Parathyroid adenoma (tissue), 2 donors: ENCODE measurements at regions not wholly inside any gene's neighbourhood (a gene's known extent, or its start where the extent isn't known, plus 50 kb on each side); places are given as distances from the start of the nearest gene placed in this dataset.
"Not testable (repeated sequence)": the region's sequence is repeated elsewhere in the genome, so short reads cannot be mapped to it uniquely, and the experiment has no call there.

ENCODE experiments used
- H2AFZ ChIP-seq: fragments of 300-600 bp; sonication (generic); one replicate; pipeline ENCODE4 v1.7.0; 2017; ENCODE audit warnings: antibody characterized with exemption, mild to moderate bottlenecking
- H3K27ac ChIP-seq: fragments of 300-600 bp; sonication (generic); one replicate; pipeline ENCODE4 v1.7.0; 2017
- H3K27me3 ChIP-seq: fragments of 300-600 bp; sonication (generic); one replicate; pipeline ENCODE4 v1.7.0; 2017; ENCODE audit warnings: low read length; ENCODE audit not compliant: control insufficient read depth, insufficient read depth
- H3K36me3 ChIP-seq: fragments of 300-600 bp; sonication (generic); one replicate; pipeline ENCODE4 v1.7.0; 2017; ENCODE audit warnings: low read length; ENCODE audit not compliant: control insufficient read depth, insufficient read depth
- H3K4me1 ChIP-seq: fragments of 300-600 bp; sonication (generic); one replicate; pipeline ENCODE4 v1.7.0; 2017; ENCODE audit warnings: control low read depth
- H3K4me2 ChIP-seq: fragments of 300-600 bp; sonication (generic); one replicate; pipeline ENCODE4 v1.7.0; 2017; ENCODE audit warnings: low read length
- H3K4me3 ChIP-seq: fragments of 300-600 bp; sonication (generic); one replicate; pipeline ENCODE4 v1.7.0; 2017; ENCODE audit warnings: low read depth, low read length
- H3K79me2 ChIP-seq: fragments of 300-600 bp; sonication (generic); one replicate; pipeline ENCODE4 v1.7.0; 2017; ENCODE audit warnings: control low read depth
- H3K9ac ChIP-seq: fragments of 300-600 bp; sonication (generic); one replicate; pipeline ENCODE4 v1.7.0; 2017; ENCODE audit warnings: mild to moderate bottlenecking
- H3K9me3 ChIP-seq: fragments of 300-600 bp; sonication (generic); one replicate; pipeline ENCODE4 v1.7.0; 2017; ENCODE audit warnings: low read length; ENCODE audit not compliant: control insufficient read depth
- donor health status: primary hyperparathyroidism.

DNA sequence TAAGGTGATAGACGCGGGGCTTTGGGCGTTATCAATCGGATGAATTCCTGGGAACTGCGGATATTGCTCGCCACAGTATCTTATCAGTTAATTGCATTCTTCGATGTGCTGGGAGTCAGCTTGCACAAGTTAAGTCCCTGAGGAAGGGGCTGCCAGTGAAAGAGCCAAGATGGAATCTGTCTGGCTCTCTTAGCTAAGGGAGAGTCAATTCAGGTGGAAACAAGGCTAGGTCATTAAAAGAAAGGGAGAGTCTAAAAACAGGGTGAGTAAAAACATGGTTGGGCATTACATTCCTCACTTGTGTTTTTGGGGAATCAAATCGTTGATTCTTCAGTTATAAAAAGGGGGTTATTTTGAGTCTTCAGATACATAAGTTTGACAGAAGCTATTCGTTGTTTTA, 196.2 kb downstream of the OTOP1 start:
- peak overlapping the region; percentile 11 for H3K4me3 ChIP-seq
- H3K4me2 ChIP-seq, result not testable (repeated sequence)

GRCh38 chr4:4031446-4032135, 195.1 kb downstream of the OTOP1 start:
- not testable (repeated sequence) for H3K9me3 ChIP-seq, H3K9ac ChIP-seq, H3K4me1 ChIP-seq, H3K79me2 ChIP-seq, H3K36me3 ChIP-seq, H3K27me3 ChIP-seq
- Histone ChIP-seq H3K4me2 (peak overlapping the region; percentile 31), H2AFZ (peak overlapping the region; percentile 60), H3K27ac (peak overlapping the region; percentile 98), H3K4me3 (peak overlapping the region; percentile 34)

More for the DNA sequence above, 196.2 kb downstream of the OTOP1 start:
- not testable (repeated sequence) for H2AFZ ChIP-seq, H3K36me3 ChIP-seq, H3K79me2 ChIP-seq, H3K27me3 ChIP-seq, H3K9ac ChIP-seq, H3K9me3 ChIP-seq, H3K4me1 ChIP-seq
- H3K27ac ChIP-seq, result peak overlapping the region; percentile 98

- not testable (repeated sequence) for H3K4me1 ChIP-seq, H3K36me3 ChIP-seq, H3K27me3 ChIP-seq
Measured at GRCh38 chr4:4032364-4032763, 194.4 kb downstream of the OTOP1 start.

GRCh38 chr4:4032801-4033605, 193.7 kb downstream of the OTOP1 start:
- Histone ChIP-seq H2AFZ (peak overlapping the region; percentile 75), H3K4me2 (peak overlapping the region; percentile 62), H3K4me3 (peak overlapping the region; percentile 42), H3K27ac (peak overlapping the region; percentile 98), H3K9ac (peak overlapping the region; percentile 61)
- H3K79me2 ChIP-seq, H3K4me1 ChIP-seq, H3K27me3 ChIP-seq, H3K36me3 ChIP-seq, H3K9me3 ChIP-seq: not testable (repeated sequence)

More at GRCh38 chr4:4032364-4032763, 194.4 kb downstream of the OTOP1 start:
- H2AFZ ChIP-seq, result peak overlapping the region; percentile 60
- H3K4me3 ChIP-seq, result peak overlapping the region; percentile 14
- H3K4me2 ChIP-seq, result peak overlapping the region; percentile 27
- H3K9me3 ChIP-seq, H3K79me2 ChIP-seq: not testable (repeated sequence)
- peak overlapping the region; percentile 98 for H3K27ac ChIP-seq
- H3K9ac ChIP-seq, result peak overlapping the region; percentile 37

- H3K4me2 ChIP-seq, H2AFZ ChIP-seq, H3K79me2 ChIP-seq, H3K27ac ChIP-seq, H3K4me3 ChIP-seq, H3K4me1 ChIP-seq, H3K36me3 ChIP-seq, H3K9me3 ChIP-seq, H3K9ac ChIP-seq, H3K27me3 ChIP-seq: not testable (repeated sequence)
Measured at GRCh38 chr4:4037399-4038138, 189.2 kb downstream of the OTOP1 start.

- not testable (repeated sequence) for H2AFZ ChIP-seq, H3K4me1 ChIP-seq, H3K79me2 ChIP-seq, H3K27ac ChIP-seq, H3K4me3 ChIP-seq, H3K9ac ChIP-seq, H3K36me3 ChIP-seq, H3K9me3 ChIP-seq, H3K27me3 ChIP-seq, H3K4me2 ChIP-seq
Measured at GRCh38 chr4:4045823-4046222, 180.9 kb downstream of the OTOP1 start.

- H3K4me1 ChIP-seq, H3K4me2 ChIP-seq, H3K27me3 ChIP-seq, H3K4me3 ChIP-seq, H3K9ac ChIP-seq, H2AFZ ChIP-seq, H3K27ac ChIP-seq, H3K79me2 ChIP-seq, H3K9me3 ChIP-seq, H3K36me3 ChIP-seq: not testable (repeated sequence)
Measured at GRCh38 chr4:4046686-4047085, 180.0 kb downstream of the OTOP1 start.

GRCh38 chr4:4047202-4047601, 179.5 kb downstream of the OTOP1 start:
- not testable (repeated sequence) for H3K79me2 ChIP-seq, H3K27me3 ChIP-seq, H3K36me3 ChIP-seq, H3K4me2 ChIP-seq, H3K9ac ChIP-seq, H2AFZ ChIP-seq, H3K4me1 ChIP-seq, H3K27ac ChIP-seq, H3K4me3 ChIP-seq, H3K9me3 ChIP-seq

- H3K27me3 ChIP-seq, H3K27ac ChIP-seq, H3K36me3 ChIP-seq, H2AFZ ChIP-seq, H3K9ac ChIP-seq, H3K79me2 ChIP-seq, H3K4me1 ChIP-seq, H3K9me3 ChIP-seq, H3K4me3 ChIP-seq, H3K4me2 ChIP-seq: not testable (repeated sequence)
Measured at GRCh38 chr4:4048227-4048626, 178.5 kb downstream of the OTOP1 start.

- H3K79me2 ChIP-seq, H3K9ac ChIP-seq, H3K27ac ChIP-seq: not testable (repeated sequence)
Measured at GRCh38 chr4:4050781-4051180, 175.9 kb downstream of the OTOP1 start.

More at GRCh38 chr4:4050781-4051180, 175.9 kb downstream of the OTOP1 start:
- H3K4me3 ChIP-seq, H3K36me3 ChIP-seq, H2AFZ ChIP-seq, H3K9me3 ChIP-seq, H3K27me3 ChIP-seq, H3K4me2 ChIP-seq, H3K4me1 ChIP-seq: not testable (repeated sequence)
